ENCODE measurements at regions not wholly inside any gene's neighbourhood (a gene's known extent, or its start where the extent isn't known, plus 50 kb on each side); places are given as distances from the start of the nearest gene placed in this dataset.
"Not testable (repeated sequence)": the region's sequence is repeated elsewhere in the genome, so short reads cannot be mapped to it uniquely, and the experiment has no call there.

DNA sequence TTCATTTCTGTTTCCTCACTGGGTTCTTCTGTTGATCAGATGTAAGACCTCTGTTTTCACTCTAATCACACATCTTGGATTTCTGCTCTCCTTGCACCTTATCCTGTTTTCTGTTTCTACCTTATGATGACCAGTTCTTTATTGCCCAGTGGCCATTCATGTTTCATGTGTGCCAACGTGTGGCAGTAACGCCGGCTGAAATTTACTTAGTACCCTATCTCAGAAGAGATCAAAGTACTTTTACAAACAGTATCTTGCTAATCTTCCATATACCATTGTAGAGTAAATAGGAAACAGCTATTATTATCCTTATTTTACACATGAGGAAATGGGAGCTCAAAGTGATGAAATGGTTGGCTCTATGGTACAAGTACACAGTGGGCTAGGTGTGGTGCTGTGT lies 74.0 kb downstream of the GATA3 start:
- no peak for DNase-seq (ENCODE audit: low read depth)

DNA sequence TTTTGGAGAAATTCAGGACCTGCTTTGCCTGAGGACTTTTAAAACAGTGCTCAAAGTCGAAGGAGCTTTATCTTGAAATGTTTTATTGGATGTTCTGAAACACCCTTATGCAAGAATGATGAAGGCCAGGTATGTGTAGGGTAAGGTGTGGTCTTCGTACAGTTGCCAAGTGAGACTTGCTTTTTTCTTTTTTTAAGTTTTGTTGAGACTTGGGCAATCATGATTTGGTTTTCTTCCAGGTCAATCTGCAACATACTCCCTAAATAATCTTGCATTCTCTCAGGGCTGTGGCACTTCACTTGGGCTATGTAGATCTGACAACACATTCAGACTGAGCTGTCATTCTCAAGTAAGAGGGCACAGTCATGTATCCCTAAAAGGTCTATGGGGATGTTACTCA lies 75.0 kb downstream of the GATA3 start:
- no peak for DNase-seq (ENCODE audit: low read depth)

DNA sequence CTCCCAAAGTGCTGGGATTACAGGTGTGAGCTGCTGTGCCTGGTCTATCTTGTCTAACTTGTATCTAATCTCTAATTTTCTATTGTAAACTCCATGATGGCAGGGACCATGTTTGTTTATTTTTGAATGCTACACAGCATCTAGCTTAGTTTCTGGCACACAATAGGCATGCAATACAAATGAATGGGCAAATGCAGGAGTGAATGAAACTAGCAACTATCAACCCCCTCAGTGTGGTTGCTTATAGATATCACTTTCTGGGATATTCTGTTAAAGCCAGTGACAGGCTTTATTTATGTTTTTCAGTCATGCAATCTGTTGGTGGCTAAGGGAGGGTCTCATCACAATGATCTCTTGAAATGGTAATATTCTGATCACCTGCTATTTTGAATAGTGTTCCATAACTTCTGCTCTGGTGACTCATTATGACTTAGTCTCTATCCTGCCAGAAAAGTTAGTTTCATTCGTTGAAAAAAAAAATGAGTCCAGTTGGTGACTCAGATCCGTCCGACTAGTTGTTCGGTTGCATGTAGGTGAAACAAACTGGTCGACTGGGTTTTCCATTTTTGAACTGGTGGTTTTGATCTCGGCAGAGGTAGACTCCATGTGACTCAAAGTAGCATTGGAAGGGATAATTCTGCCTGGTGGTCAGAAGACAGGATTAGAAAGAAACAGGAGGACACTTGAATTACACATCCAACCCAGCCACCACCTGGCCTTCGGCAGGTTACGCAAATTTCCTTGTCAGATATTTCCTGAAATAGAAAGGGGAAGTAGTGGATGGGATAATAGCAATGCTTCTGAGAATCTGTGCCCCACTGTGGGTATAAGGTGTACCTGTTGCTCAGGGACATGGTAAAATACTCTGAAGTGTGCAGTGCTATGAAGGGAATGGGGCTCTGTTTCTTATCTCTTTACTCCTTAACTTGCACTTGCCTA lies 76.8 kb downstream of the GATA3 start:
- peak; percentile 64 for DNase-seq (ENCODE audit: low read depth)

DNA sequence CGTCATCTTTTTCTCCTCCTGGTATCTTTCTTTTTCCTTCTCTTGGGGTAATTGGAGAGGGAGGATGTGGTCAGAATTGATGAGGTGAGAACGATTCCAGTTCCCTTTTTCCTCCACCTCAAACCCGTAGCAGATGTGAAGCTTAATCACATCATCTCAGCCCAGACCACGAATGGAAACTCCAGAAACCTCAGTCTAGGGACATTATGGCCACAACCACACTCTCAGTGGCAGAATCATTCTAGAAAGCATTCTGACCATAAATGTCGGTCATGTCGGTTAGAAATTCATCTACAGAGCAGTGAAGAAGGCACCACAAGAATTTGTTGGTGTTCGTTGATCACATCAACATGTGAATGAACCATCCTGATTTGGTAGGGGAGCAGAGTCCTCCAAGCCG lies 78.7 kb downstream of the GATA3 start:
- DNase-seq (ENCODE audit: low read depth), result no peak

DNA sequence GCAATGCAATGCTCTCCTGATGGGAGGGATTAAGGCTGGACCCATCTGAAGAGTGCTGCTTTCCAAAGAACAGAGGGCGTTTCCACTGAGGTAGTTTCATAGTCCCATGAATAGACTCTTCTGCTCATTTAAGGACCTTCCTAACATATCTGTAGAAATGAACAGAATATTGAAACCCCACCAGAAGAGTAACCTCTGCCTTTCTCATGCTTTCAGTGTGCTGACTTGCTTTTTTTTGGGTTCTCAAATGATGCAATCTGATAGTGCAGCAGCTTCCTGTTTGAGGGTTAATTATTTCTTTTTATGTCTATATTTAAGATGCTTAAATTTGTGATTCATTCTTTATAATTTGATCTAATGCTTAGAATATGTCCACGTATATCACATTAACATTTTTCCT lies 82.2 kb downstream of the GATA3 start:
- DNase-seq (ENCODE audit: low read depth), result no peak

DNA sequence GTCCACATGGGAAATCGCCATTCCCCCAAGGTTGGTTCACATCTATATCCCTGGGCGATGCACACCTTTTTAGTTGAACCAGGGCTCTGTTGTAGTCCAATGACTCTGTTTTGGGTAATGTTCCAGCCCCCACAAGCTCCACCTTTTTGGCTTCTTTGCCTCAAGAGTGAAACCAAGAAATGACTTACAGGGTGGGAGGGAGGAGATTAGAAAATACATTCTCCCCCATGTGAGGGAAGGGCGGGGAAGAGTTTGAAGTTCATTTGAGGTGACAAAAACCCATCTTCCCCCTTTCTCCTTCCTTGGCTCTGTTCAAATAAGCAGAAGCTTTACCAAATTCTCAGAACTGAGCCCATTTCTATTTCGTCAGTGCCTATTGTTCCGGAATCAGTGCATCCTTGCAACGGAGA lies 82.8 kb downstream of the GATA3 start:
- no peak for DNase-seq (ENCODE audit: low read depth)

DNA sequence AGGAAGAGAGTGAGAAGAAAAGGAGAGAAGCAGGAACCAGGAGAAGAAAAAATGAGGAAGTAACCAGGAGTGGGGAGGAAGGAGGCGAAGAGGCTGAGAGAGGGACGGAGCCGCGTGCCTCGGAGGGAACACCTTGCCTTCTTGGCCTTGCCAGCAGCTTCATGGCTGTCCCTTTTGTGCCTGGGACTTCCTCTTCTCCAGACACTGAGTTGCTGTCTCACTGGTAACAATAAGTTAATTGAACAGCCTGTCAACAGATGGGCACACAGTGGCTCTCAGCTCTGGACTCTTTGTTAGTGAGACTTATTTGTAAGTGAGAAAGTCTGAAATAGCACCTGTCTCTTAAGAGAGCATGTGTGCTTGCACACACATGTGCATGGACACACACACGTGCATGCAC lies 83.2 kb downstream of the GATA3 start:
- DNase-seq (ENCODE audit: low read depth), result no peak

DNA sequence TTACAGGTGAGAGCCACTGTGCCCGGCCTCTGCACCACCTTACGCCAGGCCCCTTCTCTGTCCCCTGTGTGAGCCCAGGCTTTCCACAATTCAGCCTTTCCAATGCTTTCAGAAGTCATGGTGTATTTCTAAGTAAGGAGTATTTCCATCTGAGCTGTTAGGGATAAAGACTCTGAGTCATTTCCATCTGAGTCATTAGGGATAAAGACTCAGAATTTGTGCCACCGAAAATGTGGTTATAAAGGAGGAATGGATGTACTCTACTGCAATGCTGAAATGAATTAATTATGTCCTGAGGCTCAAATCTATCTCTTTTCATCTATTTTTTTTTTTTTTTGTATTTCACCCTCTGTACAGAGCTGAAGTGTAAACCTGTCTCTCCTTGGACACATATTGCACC lies 84.0 kb downstream of the GATA3 start:
- DNase-seq (ENCODE audit: low read depth), result peak; percentile 48

DNA sequence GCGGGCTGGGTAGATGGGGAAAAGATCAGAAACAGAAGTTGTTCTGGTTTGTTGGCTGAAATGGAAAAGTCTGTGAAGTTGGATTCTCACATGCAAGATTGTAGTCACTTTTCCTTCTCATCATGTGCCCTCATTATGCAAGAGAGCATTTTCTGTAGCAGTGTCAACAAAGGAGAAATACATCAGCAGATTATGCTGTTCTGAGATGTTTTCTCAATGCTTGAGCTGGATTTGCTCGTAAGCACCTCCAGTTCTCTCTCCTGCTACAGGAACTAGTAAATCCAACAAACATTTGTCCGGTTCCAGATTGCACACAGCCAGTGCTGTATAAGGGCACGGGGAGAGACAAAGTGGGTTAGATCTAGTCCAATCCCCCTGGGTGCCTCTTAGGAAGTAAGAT lies 90.0 kb downstream of the GATA3 start:
- no peak for DNase-seq (ENCODE audit: low read depth)

DNA sequence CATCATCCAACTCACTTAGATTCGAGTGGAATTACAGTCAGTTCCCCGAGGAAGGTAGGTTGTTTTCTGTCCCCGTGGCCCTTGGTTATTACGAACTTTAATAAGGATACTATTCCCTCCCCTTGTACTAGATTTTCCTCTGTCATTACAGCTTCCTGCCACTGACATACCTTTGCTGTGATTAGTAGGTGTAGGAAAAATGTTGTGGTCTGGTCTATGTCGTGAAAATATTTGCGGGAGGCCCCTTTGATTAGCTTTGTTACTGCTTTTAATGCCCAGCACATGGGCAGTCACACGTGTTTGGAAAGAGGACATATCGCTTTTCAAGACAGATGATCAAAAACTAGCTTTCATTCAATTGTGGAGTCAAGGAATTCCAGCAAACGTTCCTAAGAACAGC lies 92.2 kb downstream of the GATA3 start:
- DNase-seq (ENCODE audit: low read depth), result peak; percentile 47

DNA sequence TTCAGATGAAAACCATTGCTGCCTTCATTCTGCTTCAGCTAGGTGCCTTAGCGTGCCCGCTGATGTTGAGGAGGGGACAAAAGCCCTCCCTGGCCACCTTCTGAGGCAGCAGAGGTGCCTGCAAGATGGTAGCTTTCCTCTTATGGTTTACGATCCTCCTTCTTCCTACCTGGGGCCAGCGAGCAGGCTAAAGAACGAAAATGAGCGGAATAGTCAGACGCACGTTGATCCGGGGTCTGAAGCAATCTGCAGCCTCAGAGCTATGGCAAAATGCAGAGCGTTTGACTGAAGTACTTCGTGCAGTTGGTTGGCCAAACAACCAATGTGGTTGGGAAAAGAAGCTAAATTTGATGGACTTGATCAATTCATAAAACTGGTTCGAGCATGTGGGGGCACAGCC lies 95.5 kb downstream of the GATA3 start:
- DNase-seq (ENCODE audit: low read depth), result no peak

DNA sequence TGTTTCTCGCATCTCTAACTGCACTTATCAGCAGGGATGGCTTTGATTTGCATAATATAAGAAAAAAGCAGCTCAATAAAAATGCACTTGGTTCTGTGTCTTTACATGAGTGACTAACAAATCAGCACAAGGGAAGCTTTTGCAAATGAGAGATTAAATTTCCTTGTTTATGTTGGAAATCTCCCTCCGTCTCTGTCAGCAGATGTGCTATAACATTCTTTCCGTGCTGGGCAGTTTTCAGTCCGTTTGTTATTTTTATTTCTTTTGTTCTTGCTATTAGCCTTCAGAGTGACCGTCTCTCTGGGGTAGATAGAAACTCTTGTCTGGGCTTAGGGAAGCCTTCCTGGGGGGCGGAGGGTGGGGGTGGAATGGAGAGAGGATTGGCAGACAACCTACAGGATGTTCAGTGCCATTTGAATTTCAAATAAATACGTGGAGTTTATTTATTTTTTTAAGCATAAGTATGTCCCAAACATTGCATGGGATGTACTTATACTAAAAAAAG lies 96.0 kb downstream of the GATA3 start:
- DNase-seq (ENCODE audit: low read depth), result no peak

DNA sequence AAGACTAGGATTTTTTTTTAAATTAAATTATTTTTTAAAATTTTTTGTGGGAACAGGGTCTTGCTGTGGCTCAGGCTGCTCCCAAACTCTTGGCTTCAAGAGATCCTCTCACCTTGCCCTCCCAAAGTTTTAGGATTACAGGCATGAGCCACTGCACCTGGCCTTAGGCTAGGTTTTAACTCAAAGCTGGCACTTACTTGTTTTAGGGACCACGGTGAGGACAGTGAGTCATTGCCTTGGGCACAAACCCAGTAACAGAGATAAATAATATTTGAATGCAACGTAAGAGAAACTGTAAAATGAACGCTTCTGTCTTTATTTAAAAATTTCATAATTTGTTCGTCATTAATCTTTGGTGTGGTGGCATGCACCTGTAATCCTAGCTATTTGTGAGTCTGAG lies 96.6 kb downstream of the GATA3 start:
- DNase-seq (ENCODE audit: low read depth), result no peak

DNA sequence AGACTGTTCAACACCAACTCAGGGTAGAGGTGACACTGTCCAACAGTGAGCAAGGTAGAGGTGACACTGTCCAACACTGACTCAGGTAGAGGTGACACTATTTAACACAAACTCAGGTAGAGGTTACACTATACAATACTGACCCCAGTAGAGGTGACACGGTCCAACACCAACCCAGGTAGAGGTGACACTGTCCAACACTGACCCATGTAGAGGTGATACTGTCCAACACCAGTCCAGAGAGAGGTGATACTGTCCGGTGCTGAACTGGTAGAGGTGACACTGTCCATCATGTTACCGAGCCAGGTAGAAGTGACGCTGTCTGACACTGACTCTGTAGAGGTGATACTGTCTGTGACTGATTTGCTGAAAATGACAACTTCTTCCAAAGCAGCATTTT lies 102.4 kb downstream of the GATA3 start:
- no peak for DNase-seq (ENCODE audit: low read depth)

DNA sequence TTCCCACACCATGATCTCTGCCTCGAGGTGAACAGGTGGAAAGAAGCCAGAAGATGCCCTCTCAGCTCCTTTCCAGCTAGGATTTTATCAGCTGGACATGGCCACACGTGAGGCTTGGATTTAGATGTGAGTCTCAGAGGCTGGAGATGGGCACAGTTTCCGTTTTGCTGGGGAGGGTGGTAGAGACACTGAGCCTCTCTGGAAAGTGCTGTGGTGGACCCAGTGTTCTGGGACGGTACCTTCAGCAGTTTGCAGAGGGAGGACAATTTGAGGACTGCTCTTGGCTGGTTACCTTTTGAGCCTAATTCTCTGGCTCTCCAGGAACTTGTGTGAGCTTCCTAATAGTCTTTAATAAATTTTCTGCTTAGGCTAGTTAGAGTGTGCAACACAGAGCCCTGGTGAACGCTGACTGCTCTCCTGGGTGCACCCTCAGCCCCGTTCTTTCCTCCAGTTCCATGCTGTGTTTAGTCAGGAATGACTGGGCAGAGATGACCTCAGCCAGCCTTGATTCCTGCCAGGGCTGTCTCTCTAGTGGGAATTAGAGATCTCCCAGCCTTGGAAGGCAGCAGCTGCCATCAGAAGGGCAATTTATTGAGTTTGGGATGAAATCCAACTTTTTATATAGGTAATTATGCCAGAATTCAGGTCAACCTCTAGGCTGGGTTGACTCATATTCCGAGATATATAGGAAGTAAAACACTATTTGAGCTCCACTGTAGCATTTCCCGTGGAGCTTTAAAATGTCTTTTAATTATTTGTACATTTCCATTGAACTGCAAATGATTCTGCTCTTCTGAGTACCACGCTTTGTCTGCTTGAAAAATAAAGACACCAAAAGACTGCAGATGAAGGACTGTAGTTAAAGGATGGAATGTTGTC lies 103.9 kb downstream of the GATA3 start:
- DNase-seq (ENCODE audit: low read depth), result no peak

DNA sequence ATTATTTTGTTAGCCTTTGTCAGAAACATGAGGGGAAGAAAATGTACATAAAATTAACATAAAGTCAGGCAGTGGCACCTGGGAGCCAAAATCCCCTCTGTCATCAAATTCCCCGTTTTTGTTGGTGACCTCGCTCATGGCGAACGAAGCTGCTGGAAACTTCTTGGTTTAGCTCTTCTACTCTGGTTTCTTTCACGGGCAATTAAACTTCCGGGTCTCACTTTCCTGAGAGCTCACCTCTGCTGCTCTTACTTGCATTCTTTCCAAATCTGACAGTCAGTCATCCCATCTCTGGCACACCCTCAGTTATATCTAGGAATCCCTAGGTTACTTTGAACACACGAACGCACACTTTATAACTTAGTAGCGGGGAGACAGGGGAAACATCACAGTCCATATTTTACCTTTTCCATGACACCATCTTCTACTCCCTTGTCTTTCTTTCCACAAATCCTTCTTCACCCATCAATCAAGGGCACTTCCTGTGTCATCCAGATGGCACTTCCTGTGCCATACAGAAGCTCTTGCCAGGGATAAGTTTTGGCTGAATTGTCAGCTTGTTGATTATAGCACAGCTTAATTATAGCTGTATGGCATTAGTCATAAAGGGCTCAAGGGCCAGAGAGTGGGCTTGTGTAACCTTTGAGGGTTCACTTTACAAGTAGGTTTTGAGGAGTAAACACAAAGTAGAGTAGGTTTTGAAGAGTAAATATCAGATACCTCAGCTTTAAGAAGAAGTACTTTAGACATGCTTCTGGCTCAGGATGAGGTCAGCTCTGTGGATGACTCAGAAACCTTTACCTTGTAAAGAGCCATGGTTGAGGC lies 105.1 kb downstream of the GATA3 start:
- peak; percentile 9 for DNase-seq (ENCODE audit: low read depth)

DNA sequence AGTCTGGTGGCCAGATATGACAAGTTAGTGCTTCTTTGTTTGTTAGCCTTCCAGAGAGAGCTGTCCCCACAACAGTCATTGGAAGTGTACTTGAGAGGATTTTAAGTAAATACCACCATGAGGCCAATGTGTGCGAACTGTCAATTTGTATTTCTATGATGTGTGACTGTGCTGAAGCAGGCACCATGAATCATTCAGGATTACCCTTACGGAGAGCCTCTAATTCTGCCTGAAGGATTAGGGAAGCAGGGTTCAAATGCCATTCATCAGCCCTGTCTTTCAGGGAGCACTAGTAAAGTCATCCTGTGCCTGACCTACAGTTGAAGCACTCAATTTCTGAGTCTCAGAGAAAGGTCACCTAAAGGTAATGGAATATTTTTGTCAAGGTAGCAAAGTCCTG lies 109.3 kb downstream of the GATA3 start:
- DNase-seq (ENCODE audit: low read depth), result no peak

DNA sequence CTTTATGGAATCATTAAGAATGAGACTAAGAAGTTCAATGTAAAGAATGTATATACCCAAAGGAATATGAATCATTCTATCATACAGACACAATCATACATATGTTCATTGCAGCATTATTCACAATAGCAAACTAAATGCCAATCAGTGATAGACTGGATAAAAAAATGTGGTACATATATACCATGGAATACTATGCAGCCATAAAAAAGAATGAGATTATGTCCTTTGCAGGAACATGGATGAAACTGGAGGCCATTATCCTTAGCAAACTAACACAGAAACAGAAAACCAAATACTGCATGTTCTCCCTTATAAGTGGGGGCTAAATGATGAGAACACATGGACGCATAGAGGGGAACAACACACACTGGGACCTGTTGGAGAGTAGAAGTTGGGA lies 110.2 kb downstream of the GATA3 start:
- not testable (repeated sequence) for DNase-seq (ENCODE audit: low read depth)

DNA sequence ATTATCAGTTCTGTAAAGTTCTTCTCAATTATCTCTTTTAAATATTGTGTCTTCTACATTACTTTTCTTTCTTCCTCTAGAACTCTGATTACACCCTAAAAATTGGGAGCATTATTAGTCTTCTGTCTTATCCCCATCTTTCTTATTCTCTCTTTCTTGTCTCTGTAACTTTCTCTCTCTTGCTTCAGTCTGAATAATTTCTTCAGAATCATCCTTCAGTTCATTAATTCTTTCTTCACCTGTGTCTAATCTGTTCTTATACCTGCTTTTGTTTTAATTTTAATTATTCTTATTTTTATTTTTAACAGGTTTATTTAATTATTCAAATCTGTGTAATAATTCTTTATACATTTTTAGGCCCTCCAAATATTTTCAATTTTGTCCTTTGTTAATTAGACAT lies 114.3 kb downstream of the GATA3 start:
- DNase-seq (ENCODE audit: low read depth), result no peak

DNA sequence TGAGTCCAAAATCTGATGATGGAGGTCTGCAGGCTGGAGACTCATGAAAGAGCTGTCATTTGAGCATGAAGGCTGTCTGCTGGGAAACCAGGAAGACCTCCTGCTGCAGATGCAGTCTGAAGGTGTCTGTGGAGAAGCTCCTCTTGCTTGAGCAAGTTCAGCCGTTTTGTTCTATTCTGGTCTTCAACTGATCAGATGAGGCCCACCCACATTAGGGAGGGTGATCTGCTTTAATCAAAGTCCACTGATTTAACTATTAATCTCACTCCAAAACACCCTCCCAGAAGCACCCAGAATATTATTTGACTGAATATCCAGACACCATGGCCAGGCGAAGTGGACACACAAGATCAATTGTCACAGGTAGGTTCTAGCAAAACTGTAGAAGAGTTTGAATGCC lies 116.5 kb downstream of the GATA3 start:
- DNase-seq (ENCODE audit: low read depth), result no peak

DNA sequence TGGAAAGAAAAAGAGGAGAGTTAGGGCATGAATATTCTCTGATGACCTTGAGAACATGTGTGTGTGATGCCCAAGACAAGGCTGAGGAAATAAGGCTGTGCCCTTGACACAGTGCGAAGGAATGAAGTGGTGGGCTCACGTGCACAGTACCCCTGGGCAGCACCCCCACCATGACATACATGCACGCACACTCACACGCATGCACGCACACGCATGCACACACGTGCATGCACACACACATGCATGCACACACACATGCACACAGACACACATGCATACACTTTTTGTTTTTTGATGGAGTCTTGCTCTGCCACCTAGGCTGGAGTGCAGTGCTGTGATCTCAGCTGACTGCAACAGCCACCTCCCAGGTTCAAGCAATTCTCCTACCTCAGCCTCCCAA lies 118.1 kb downstream of the GATA3 start:
- no peak for DNase-seq (ENCODE audit: low read depth)

DNA sequence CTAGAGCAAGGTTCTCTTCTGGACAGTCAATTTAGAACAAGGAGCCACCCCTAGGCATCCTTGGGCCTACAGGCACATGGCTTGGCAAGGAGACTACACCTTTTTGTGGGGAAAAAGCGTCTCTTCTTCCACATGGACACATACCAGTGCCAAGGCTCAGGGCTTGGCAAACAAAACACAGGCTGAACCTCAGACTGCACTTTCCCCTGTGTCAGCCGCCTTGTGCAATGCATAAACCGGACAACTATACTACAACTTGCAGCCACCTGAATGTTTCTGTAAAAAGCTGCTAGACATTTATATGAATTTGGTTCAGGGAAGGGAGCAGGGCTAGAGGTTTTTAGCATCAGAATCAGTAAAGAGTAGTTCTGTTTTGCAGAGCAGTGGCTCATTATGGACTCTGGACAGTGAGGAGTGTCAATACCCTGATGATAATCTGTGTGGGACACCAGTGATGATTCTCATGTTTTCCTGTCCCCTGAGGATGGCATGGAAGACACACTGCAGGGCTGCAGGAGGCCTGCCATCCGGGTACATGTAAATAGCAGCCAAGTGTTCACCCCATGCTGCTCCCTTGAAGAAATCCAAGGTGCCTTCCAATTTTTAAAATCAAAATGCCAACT lies 118.9 kb downstream of the GATA3 start:
- no peak for DNase-seq (ENCODE audit: low read depth)

Data from ELR (cell line).